HEK293 (cell line): ENCODE measurements at regions not wholly inside any gene's neighbourhood (a gene's known extent, or its start where the extent isn't known, plus 50 kb on each side); places are given as distances from the start of the nearest gene placed in this dataset.

Experiments used
- CTCF ChIA-PET: fragments of 350-600 bp; formaldehyde crosslinking; extraction: SDS; loops from one replicate; lab custom pipeline; 2021; ENCODE audit warnings: antibody characterized with exemption; lab: Yijun Ruan, JAX
- POLR2A ChIA-PET: fragments of 300-600 bp; formaldehyde crosslinking; extraction: SDS; loops from one replicate; lab custom pipeline; 2020; ENCODE audit warnings: antibody characterized with exemption, inconsistent platforms; lab: Yijun Ruan, JAX
- H3K27ac ChIP-seq: fragments of 200-500 bp; sonication (Bioruptor generic); 2 replicates; pipeline ENCODE4 v1.5.1; 2014; ENCODE audit warnings: low read depth, low read length, control low read depth, inconsistent platforms; ENCODE audit errors: extremely low read depth
- H3K36me3 ChIP-seq, 2 experiments: fragments of 200-500 bp in 1 of 2; sonication (Bioruptor generic) in 1 of 2; 1 replicate in 1 of 2; 2 replicates in 1 of 2; pipeline ENCODE4 v1.5.1; 2014 to 2017; ENCODE audit warnings: inconsistent platforms in 2 of 2, low read length in 2 of 2; ENCODE audit not compliant: control insufficient read depth in 2 of 2, insufficient read depth in 1 of 2
- H3K4me1 ChIP-seq: fragments of 200-500 bp; sonication (Bioruptor generic); 2 replicates; pipeline ENCODE4 v1.5.1; 2014; ENCODE audit warnings: mild to moderate bottlenecking, low read length, inconsistent platforms; ENCODE audit not compliant: control insufficient read depth, insufficient read depth
- H3K4me3 ChIP-seq: 2 replicates; pipeline ENCODE4 v1.5.1; 2011; ENCODE audit warnings: low read depth, mild to moderate bottlenecking, control low read depth, low read length, moderate library complexity
- H3K9me3 ChIP-seq: fragments of 200-500 bp; sonication (Bioruptor generic); 2 replicates; pipeline ENCODE4 v1.5.1; 2014; ENCODE audit warnings: low read depth, low read length, inconsistent platforms; ENCODE audit not compliant: control insufficient read depth, insufficient read depth
- BCL11A ChIP-seq: fragments of 450-650 bp; formaldehyde crosslinking; IDR thresholded peaks from 2 replicates; pipeline ENCODE4 v1.5.1; 2016; ENCODE audit warnings: low read depth, missing biosample characterization, missing genetic modification characterization
- BCL11B ChIP-seq: fragments of 450-650 bp; formaldehyde crosslinking; IDR thresholded peaks from 2 replicates; pipeline ENCODE4 v1.5.1; 2016; ENCODE audit warnings: low read depth, missing biosample characterization, missing genetic modification characterization
- MYNN ChIP-seq: fragments of 450-650 bp; formaldehyde crosslinking; IDR thresholded peaks from 2 replicates; pipeline ENCODE4 v1.5.1; 2016; ENCODE audit warnings: missing biosample characterization, missing genetic modification characterization, borderline replicate concordance
- SCRT2 ChIP-seq: fragments of 450-650 bp; formaldehyde crosslinking; IDR thresholded peaks from 2 replicates; pipeline ENCODE4 v1.5.1; 2016; ENCODE audit warnings: missing biosample characterization, missing genetic modification characterization
- SETDB1 ChIP-seq: IDR thresholded peaks from one replicate; pipeline ENCODE4 v1.6.1; 2017; ENCODE audit warnings: mild to moderate bottlenecking, low read length, moderate library complexity, mixed read lengths; ENCODE audit not compliant: insufficient read length
- TRIM28 ChIP-seq: IDR thresholded peaks from 2 replicates; pipeline ENCODE4 v1.6.1; 2011; ENCODE audit warnings: low read length, control low read depth, borderline replicate concordance
- ZEB2 ChIP-seq: fragments of 450-650 bp; formaldehyde crosslinking; IDR thresholded peaks from 2 replicates; pipeline ENCODE4 v1.5.1; 2016; ENCODE audit warnings: missing biosample characterization, missing genetic modification characterization
- ZFP3 ChIP-seq: fragments of 450-650 bp; formaldehyde crosslinking; IDR thresholded peaks from 2 replicates; pipeline ENCODE4 v1.5.1; 2016; ENCODE audit warnings: low read depth, missing biosample characterization, missing genetic modification characterization
- ZIC2 ChIP-seq: fragments of 450-650 bp; formaldehyde crosslinking; IDR thresholded peaks from 2 replicates; pipeline ENCODE4 v1.5.1; 2016; ENCODE audit warnings: missing biosample characterization, missing genetic modification characterization
- ZNF133 ChIP-seq: fragments of 450-650 bp; formaldehyde crosslinking; IDR thresholded peaks from 2 replicates; pipeline ENCODE4 v1.5.1; 2016; ENCODE audit warnings: missing biosample characterization, missing genetic modification characterization
- ZNF2 ChIP-seq: fragments of 450-650 bp; formaldehyde crosslinking; IDR thresholded peaks from 2 replicates; pipeline ENCODE4 v1.5.1; 2016; ENCODE audit warnings: missing biosample characterization, missing genetic modification characterization
- ZNF654 ChIP-seq: fragments of 450-650 bp; formaldehyde crosslinking; IDR thresholded peaks from 2 replicates; pipeline ENCODE4 v1.5.1; 2016; ENCODE audit warnings: low read depth, missing biosample characterization, missing genetic modification characterization
- ZNF658 ChIP-seq: fragments of 450-650 bp; formaldehyde crosslinking; IDR thresholded peaks from 2 replicates; pipeline ENCODE4; 2016; ENCODE audit warnings: missing biosample characterization, missing genetic modification characterization
- TF ChIP-seq, protein P1 (sequence below): fragments of 450-650 bp; formaldehyde crosslinking; IDR thresholded peaks from 2 replicates; pipeline ENCODE4 v1.5.1; 2017; ENCODE audit warnings: missing biosample characterization, missing genetic modification characterization
- TF ChIP-seq, protein P2 (sequence below): fragments of 450-650 bp; formaldehyde crosslinking; IDR thresholded peaks from 2 replicates; pipeline ENCODE4 v1.5.1; 2016; ENCODE audit warnings: missing biosample characterization, missing genetic modification characterization
- TF ChIP-seq, protein P3 (sequence below): fragments of 450-650 bp; formaldehyde crosslinking; IDR thresholded peaks from 2 replicates; pipeline ENCODE4 v1.5.1; 2016; ENCODE audit warnings: missing biosample characterization, missing genetic modification characterization
- TF ChIP-seq, protein P4 (sequence below): fragments of 450-650 bp; formaldehyde crosslinking; IDR thresholded peaks from 2 replicates; pipeline ENCODE4 v1.5.1; 2016; ENCODE audit warnings: missing biosample characterization, missing genetic modification characterization

DNA sequence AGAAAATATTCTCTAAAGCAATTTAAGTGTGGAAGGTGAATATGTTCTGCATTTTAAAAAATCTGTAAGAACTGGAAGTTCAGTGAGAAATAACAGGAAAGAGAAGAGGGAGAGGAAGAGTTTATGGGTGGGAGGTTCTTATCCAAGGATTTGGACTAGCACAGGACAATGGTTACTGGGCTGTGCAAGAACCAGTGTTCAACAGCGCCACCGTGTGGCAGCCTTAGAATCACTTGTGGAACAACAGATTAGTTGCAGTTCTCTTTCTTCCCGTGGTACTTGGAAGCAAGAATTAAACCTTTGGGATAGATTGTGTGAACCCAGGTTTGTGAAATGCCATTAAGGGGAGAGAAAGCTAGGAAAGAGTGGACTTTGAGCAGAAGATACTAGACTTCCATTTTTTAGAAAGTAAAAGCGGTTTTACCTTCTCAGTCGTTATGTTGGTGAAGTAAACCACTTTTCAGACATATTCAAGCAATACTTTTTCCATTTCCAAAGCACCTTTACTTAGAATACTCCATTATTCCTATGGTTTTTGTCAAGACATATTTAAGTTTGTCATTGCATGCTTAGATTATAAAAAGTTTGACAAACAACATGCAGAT is 436.7 kb downstream of the RNF144B start:
- Histone ChIP-seq H3K27ac (no peak overlapping the region), H3K4me3 (no peak overlapping the region), H3K4me1 (no peaks in the 10 kb centered on the region), H3K9me3 (no peaks in the 10 kb centered on the region), H3K36me3 (no peaks in the 10 kb centered on the region)
- POLR2A ChIA-PET = no interaction called here
- peak; percentile 96 for TF ChIP-seq SETDB1
- TF ChIP-seq SCRT2 (tag by site-specific recombination) = peak; percentile 67
- TF ChIP-seq ZNF654 (tag by site-specific recombination) = peak; percentile 39
- peak; percentile 43; the same call in 1 of the 2 replicates for TF ChIP-seq TRIM28
- TF ChIP-seq, protein P1, sequence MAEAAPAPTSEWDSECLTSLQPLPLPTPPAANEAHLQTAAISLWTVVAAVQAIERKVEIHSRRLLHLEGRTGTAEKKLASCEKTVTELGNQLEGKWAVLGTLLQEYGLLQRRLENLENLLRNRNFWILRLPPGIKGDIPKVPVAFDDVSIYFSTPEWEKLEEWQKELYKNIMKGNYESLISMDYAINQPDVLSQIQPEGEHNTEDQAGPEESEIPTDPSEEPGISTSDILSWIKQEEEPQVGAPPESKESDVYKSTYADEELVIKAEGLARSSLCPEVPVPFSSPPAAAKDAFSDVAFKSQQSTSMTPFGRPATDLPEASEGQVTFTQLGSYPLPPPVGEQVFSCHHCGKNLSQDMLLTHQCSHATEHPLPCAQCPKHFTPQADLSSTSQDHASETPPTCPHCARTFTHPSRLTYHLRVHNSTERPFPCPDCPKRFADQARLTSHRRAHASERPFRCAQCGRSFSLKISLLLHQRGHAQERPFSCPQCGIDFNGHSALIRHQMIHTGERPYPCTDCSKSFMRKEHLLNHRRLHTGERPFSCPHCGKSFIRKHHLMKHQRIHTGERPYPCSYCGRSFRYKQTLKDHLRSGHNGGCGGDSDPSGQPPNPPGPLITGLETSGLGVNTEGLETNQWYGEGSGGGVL = no peak
- peak; percentile 100 for TF ChIP-seq ZNF2 (tag by site-specific recombination)
- TF ChIP-seq ZEB2 (tag by site-specific recombination) = no peak
- CTCF ChIA-PET = interaction anchor here (0.7 to 1.7 kb wide), 13 partner anchors 9 to 1164 kb away, joined by 3 to 5 read pairs (median 3); no protein-coding TSS in a partner anchor

DNA sequence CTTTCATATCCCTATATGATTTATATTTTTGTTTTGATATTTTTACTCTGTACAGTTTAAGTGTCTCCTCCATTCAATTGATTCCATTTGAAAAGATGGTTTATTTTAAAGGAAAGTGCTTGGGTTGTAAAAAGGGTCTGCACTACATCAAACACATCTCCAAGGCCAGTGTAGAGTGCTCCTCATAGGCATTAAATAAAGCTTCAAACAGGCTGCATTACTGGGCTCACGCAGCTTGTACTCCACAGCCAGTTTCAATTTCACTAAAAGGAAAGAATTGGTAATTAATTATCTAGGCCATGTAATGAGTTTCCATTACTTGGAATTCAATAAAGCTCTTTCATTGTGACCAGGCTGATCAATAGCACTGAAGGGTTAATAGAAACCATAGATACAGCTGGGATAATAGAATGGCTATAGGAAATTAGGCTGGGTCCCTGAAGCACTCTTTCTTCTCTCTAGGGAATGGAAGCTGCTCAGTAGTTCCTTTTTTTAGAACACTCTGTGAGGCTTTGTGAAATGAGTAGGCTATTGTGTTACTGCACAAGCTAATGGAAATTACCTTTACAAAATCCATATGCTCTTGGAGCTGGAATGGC is 442.2 kb downstream of the RNF144B start:
- Histone ChIP-seq H3K36me3 (no peaks in the 10 kb centered on the region), H3K4me3 (no peak overlapping the region), H3K27ac (no peak overlapping the region), H3K4me1 (no peaks in the 10 kb centered on the region), H3K9me3 (no peaks in the 10 kb centered on the region)
- ChIA-PET CTCF (interaction anchor here (0.6 kb wide), 1 partner anchor 283 kb away, joined by 3 read pairs; no protein-coding TSS in a partner anchor), POLR2A (interaction anchor here (0.5 to 0.7 kb wide), 2 partner anchors 197 to 531 kb away, joined by 3 to 4 read pairs; no protein-coding TSS in a partner anchor)
- no peak for TF ChIP-seq ZNF133
- no peak for TF ChIP-seq BCL11B
- TF ChIP-seq, protein P2, sequence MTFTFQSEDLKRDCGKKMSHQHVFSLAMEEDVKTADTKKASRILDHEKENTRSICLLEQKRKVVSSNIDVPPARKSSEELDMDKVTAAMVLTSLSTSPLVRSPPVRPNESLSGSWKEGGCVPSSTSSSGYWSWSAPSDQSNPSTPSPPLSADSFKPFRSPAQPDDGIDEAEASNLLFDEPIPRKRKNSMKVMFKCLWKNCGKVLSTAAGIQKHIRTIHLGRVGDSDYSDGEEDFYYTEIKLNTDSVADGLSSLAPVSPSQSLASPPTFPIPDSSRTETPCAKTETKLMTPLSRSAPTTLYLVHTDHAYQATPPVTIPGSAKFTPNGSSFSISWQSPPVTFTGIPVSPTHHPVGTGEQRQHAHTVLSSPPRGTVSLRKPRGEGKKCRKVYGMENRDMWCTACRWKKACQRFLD (tag by site-specific recombination) = no peak
- TF ChIP-seq ZNF658 (tag by site-specific recombination) = no peak
- TF ChIP-seq ZFP3 (tag by site-specific recombination) = no peak
- TF ChIP-seq ZIC2 = no peak
- no peak for TF ChIP-seq MYNN (tag by site-specific recombination)
- TF ChIP-seq, protein P3, sequence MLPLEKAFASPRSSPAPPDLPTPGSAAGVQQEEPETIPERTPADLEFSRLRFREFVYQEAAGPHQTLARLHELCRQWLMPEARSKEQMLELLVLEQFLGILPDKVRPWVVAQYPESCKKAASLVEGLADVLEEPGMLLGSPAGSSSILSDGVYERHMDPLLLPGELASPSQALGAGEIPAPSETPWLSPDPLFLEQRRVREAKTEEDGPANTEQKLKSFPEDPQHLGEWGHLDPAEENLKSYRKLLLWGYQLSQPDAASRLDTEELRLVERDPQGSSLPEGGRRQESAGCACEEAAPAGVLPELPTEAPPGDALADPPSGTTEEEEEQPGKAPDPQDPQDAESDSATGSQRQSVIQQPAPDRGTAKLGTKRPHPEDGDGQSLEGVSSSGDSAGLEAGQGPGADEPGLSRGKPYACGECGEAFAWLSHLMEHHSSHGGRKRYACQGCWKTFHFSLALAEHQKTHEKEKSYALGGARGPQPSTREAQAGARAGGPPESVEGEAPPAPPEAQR (tag by site-specific recombination) = no peak
- TF ChIP-seq, protein P4, sequence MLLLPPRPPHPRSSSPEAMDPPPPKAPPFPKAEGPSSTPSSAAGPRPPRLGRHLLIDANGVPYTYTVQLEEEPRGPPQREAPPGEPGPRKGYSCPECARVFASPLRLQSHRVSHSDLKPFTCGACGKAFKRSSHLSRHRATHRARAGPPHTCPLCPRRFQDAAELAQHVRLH (tag by site-specific recombination) = no peak
- TF ChIP-seq BCL11A (tag by site-specific recombination) = no peak
